GM23338 (cell line): ENCODE measurements at regions not wholly inside any gene's neighbourhood (a gene's known extent, or its start where the extent isn't known, plus 50 kb on each side); places are given as distances from the start of the nearest gene placed in this dataset.

ENCODE experiments used
- ATAC-seq: fragments of 200-7000 bp; cut with Tn5 transposase; 3 replicates; pipeline ENCODE4 v1.9.1; 2020
- DNase-seq: peaks from one replicate; pipeline ENCODE4 v3.0.0-alpha.2; 2015; ENCODE audit warnings: low spot score
- H2AFZ ChIP-seq: fragments of 200-600 bp; sonication (generic); 2 replicates; pipeline ENCODE4 v1.8.0; 2016; ENCODE audit warnings: antibody characterized with exemption, mild to moderate bottlenecking, moderate library complexity
- H3F3A ChIP-seq: fragments of 200-600 bp; sonication (generic); replicated peaks from 2 replicates; pipeline ENCODE4 v1.8.0; 2017; ENCODE audit warnings: antibody characterized with exemption, mixed run types, low read depth
- H3K27ac ChIP-seq: fragments of 200-600 bp; sonication (generic); 2 replicates; pipeline ENCODE4 v1.6.1; 2016; ENCODE audit warnings: low read depth
- H3K27me3 ChIP-seq: fragments of 200-600 bp; sonication (generic); 2 replicates; pipeline ENCODE4 v1.8.0; 2016; ENCODE audit warnings: mild to moderate bottlenecking, mixed run types, moderate library complexity; ENCODE audit not compliant: insufficient read depth
- H3K36me3 ChIP-seq: fragments of 200-600 bp; sonication (generic); 2 replicates; pipeline ENCODE4 v1.8.0; 2016; ENCODE audit warnings: mild to moderate bottlenecking; ENCODE audit not compliant: insufficient read depth
- H3K4me1 ChIP-seq: fragments of 200-600 bp; sonication (generic); 2 replicates; pipeline ENCODE4 v1.8.0; 2016; ENCODE audit warnings: mild to moderate bottlenecking, moderate library complexity; ENCODE audit not compliant: insufficient read depth
- H3K4me2 ChIP-seq: fragments of 200-600 bp; sonication (generic); 2 replicates; pipeline ENCODE4 v1.7.1; 2017; ENCODE audit warnings: mixed run types
- H3K4me3 ChIP-seq: fragments of 200-600 bp; sonication (generic); 2 replicates; pipeline ENCODE4 v1.6.1; 2016; ENCODE audit warnings: mixed run types
- H3K79me2 ChIP-seq: fragments of 200-600 bp; sonication (generic); replicated peaks from 2 replicates; pipeline ENCODE4 v1.8.0; 2017; ENCODE audit warnings: mild to moderate bottlenecking; ENCODE audit not compliant: insufficient read depth
- H3K9me2 ChIP-seq: fragments of 200-600 bp; sonication (generic); 2 replicates; pipeline ENCODE4 v1.8.0; 2017; ENCODE audit not compliant: insufficient read depth
- H4K20me1 ChIP-seq: fragments of 200-600 bp; sonication (generic); replicated peaks from 2 replicates; pipeline ENCODE4 v1.8.0; 2017; ENCODE audit warnings: mild to moderate bottlenecking; ENCODE audit not compliant: insufficient read depth
- H3K27ac Mint-ChIP-seq: 2 replicates; pipeline ENCODE4 v1.8.0; 2020; ENCODE audit warnings: inconsistent platforms, mild to moderate bottlenecking, moderate library complexity, mixed read lengths
- H3K27me3 Mint-ChIP-seq: 3 replicates; pipeline ENCODE4 v1.8.0; 2022; ENCODE audit warnings: low read depth, mild to moderate bottlenecking, moderate library complexity, mixed read lengths, inconsistent platforms; ENCODE audit not compliant: insufficient read depth, poor library complexity
- H3K36me3 Mint-ChIP-seq: 3 replicates; pipeline ENCODE4 v1.8.0; 2021; ENCODE audit warnings: low read depth, mild to moderate bottlenecking, inconsistent platforms, moderate library complexity, mixed read lengths
- H3K4me1 Mint-ChIP-seq: 3 replicates; pipeline ENCODE4 v1.8.0; 2020; ENCODE audit warnings: mild to moderate bottlenecking, inconsistent platforms, mixed read lengths
- H3K4me3 Mint-ChIP-seq: 3 replicates; pipeline ENCODE4 v1.8.0; 2021; ENCODE audit warnings: moderate library complexity, mild to moderate bottlenecking, inconsistent platforms, mixed read lengths
- H3K9me3 Mint-ChIP-seq: 3 replicates; pipeline ENCODE4 v1.8.0; 2020; ENCODE audit warnings: moderate library complexity, mild to moderate bottlenecking, inconsistent platforms, mixed read lengths
- CREB1 ChIP-seq: fragments of 250-450 bp; sonication (Bioruptor Pico); IDR thresholded peaks from 2 replicates; pipeline ENCODE4 v1.5.0; 2020; ENCODE audit warnings: low read depth, mild to moderate bottlenecking, moderate library complexity
- CTCF ChIP-seq, 2 experiments: fragments of 200-600 bp in 1 of 2; sonication (generic) in 1 of 2; conservative IDR thresholded peaks; 2 replicates each; pipeline versions ENCODE4 v1.5.1 to v1.6.1; 2016 to 2017; ENCODE audit warnings: antibody characterized with exemption in 2 of 2, low read depth in 2 of 2, mild to moderate bottlenecking in 2 of 2, moderate library complexity in 1 of 2
- EZH2 ChIP-seq: fragments of 200-600 bp; sonication (generic); IDR thresholded peaks from one replicate; pipeline ENCODE4 v1.8.0; 2017; ENCODE audit warnings: antibody characterized with exemption, mild to moderate bottlenecking, low read depth; ENCODE audit not compliant: unreplicated experiment
- EZH2phosphoT487 ChIP-seq: fragments of 200-600 bp; sonication (generic); IDR thresholded peaks from one replicate; pipeline ENCODE4 v1.8.1; 2018; ENCODE audit warnings: antibody characterized with exemption; ENCODE audit not compliant: unreplicated experiment
- JUNB ChIP-seq: IDR thresholded peaks from one replicate; pipeline ENCODE4 v1.6.1; 2016; ENCODE audit warnings: antibody characterized with exemption; ENCODE audit not compliant: unreplicated experiment
- NANOG ChIP-seq: IDR thresholded peaks from 2 replicates; pipeline ENCODE4 v1.6.1; 2016; ENCODE audit warnings: antibody characterized with exemption, borderline replicate concordance
- POLR2AphosphoS5 ChIP-seq: IDR thresholded peaks from 2 replicates; pipeline ENCODE4 v1.6.1; 2016; ENCODE audit warnings: antibody characterized with exemption, low read depth
- REST ChIP-seq: IDR thresholded peaks from one replicate; pipeline ENCODE4 v1.6.1; 2018; ENCODE audit warnings: antibody characterized with exemption; ENCODE audit not compliant: unreplicated experiment
- STAT1 ChIP-seq: IDR thresholded peaks from one replicate; pipeline ENCODE4 v1.6.1; 2016; ENCODE audit warnings: antibody characterized with exemption; ENCODE audit not compliant: unreplicated experiment
- ZNF114 ChIP-seq: fragments of 250-450 bp; sonication (Bioruptor Pico); IDR thresholded peaks from 2 replicates; pipeline ENCODE4 v1.5.0; 2020; ENCODE audit warnings: mild to moderate bottlenecking, moderate library complexity
- ZNF331 ChIP-seq: fragments of 250-450 bp; sonication (Bioruptor Pico); IDR thresholded peaks from 2 replicates; pipeline ENCODE4 v1.5.0; 2020; ENCODE audit warnings: low read depth, mild to moderate bottlenecking, moderate library complexity
- ZNF462 ChIP-seq: fragments of 250-450 bp; sonication (Bioruptor Pico); IDR thresholded peaks from 2 replicates; pipeline ENCODE4 v1.5.0; 2020; ENCODE audit warnings: mild to moderate bottlenecking, moderate library complexity
- TF ChIP-seq, protein P1 (sequence below): IDR thresholded peaks from 2 replicates; pipeline ENCODE4 v1.6.1; 2016; ENCODE audit warnings: antibody characterized with exemption

DNA sequence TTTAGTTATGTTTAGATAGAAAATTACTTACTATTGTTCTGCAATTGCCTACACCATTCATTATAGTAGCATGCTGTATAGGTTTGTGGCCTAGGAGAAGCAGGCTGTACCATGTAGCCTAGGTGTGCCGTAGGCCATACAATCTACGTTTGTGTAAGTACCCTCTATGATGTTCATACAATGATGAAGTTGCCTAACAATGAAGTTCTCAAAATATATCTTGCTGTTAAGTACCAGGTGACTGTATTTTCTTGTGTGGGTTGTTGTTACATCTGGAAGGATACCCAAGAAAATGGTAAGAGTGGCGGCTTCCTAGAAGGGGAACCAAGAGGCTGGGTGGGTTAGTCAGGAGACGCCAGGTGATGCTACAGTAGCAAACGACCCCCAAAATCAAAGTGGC, 88.3 kb upstream of the FOXF1 start:
- Histone ChIP-seq H3K4me3 (no peak overlapping the region), H3K4me2 (no peak overlapping the region), H3K27ac (no peak overlapping the region), H3K36me3 (no peaks in the 10 kb centered on the region), H4K20me1 (no peaks in the 10 kb centered on the region), H3K4me1 (peaks cover 6% of the 10 kb centered on the region; the same call in 1 of the 2 replicates), H3K79me2 (no peaks in the 10 kb centered on the region), H3F3A (no peaks in the 10 kb centered on the region), H3K9me2 (peaks cover 12% of the 10 kb centered on the region; the same call in 1 of the 2 replicates), H2AFZ (no peak overlapping the region), H3K27me3 (no peaks in the 10 kb centered on the region)
- ATAC-seq (no peak), DNase-seq (no peak)
- TF ChIP-seq ZNF114 = no peak
- no peak for TF ChIP-seq CREB1 (CRISPR knock-in tag)
- TF ChIP-seq ZNF331 (CRISPR knock-in tag) = no peak
- TF ChIP-seq NANOG = no peak
- TF ChIP-seq CTCF (conservative IDR thresholded peaks at IDR 0.05; ENCODE audit: low read depth in 2 of 2) = no peak
- no peak for TF ChIP-seq JUNB
- TF ChIP-seq, protein P1, sequence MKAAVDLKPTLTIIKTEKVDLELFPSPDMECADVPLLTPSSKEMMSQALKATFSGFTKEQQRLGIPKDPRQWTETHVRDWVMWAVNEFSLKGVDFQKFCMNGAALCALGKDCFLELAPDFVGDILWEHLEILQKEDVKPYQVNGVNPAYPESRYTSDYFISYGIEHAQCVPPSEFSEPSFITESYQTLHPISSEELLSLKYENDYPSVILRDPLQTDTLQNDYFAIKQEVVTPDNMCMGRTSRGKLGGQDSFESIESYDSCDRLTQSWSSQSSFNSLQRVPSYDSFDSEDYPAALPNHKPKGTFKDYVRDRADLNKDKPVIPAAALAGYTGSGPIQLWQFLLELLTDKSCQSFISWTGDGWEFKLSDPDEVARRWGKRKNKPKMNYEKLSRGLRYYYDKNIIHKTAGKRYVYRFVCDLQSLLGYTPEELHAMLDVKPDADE = no peak
- no peak for TF ChIP-seq REST
- no peak for TF ChIP-seq POLR2AphosphoS5
- TF ChIP-seq EZH2 = no peak
- no peak for TF ChIP-seq EZH2phosphoT487
- TF ChIP-seq STAT1 = no peak
- TF ChIP-seq ZNF462 (CRISPR knock-in tag) = no peak
- Mint-ChIP-seq H3K36me3 (no peaks in the 10 kb centered on the region), H3K27me3 (peaks cover 4% of the 10 kb centered on the region), H3K9me3 (no peaks in the 10 kb centered on the region), H3K4me3 (no peak overlapping the region), H3K4me1 (peaks cover 14% of the 10 kb centered on the region; the same call in 2 of the 3 replicates), H3K27ac (no peak overlapping the region)
